ENCODE measurements at regions not wholly inside any gene's neighbourhood (a gene's known extent, or its start where the extent isn't known, plus 50 kb on each side); places are given as distances from the start of the nearest gene placed in this dataset.

GRCh38 chr6:49082611-49083010 is 380.4 kb downstream of the MMUT start:
- TF ChIP-seq EZH2 (IDR thresholded peaks at IDR 0.05; ENCODE audit: low read length, unreplicated experiment) (no peak), CTCF (conservative IDR thresholded peaks at IDR 0.05; ENCODE audit: low read depth, low read length) (no peak), EZH2phosphoT487 (IDR thresholded peaks at IDR 0.05; ENCODE audit: borderline replicate concordance, low read length) (no peak)

Data from PC-3 (cell line).